HuH-7.5 (cell line): ENCODE measurements at regions not wholly inside any gene's neighbourhood (a gene's known extent, or its start where the extent isn't known, plus 50 kb on each side); places are given as distances from the start of the nearest gene placed in this dataset.
"Not testable (repeated sequence)": the region's sequence is repeated elsewhere in the genome, so short reads cannot be mapped to it uniquely, and the experiment has no call there.

Experiments
- DNase-seq: peaks from one replicate; pipeline ENCODE4 v3.0.0; 2011; ENCODE audit warnings: low spot score

- no peak for DNase-seq
Measured at GRCh38 chr12:112616469-112617152, 174.9 kb upstream of the RPH3A start.

GRCh38 chr12:112617153-112617505 lies 174.4 kb upstream of the RPH3A start:
- no peak for DNase-seq

- DNase-seq, result no peak
Measured at GRCh38 chr12:112627851-112628250, 163.7 kb upstream of the RPH3A start.

- DNase-seq, result not testable (repeated sequence)
Measured at GRCh38 chr12:112631974-112632373, 159.6 kb upstream of the RPH3A start.

- no peak for DNase-seq
Measured at GRCh38 chr12:112635036-112635435, 156.5 kb upstream of the RPH3A start.

- no peak for DNase-seq
Measured at GRCh38 chr12:112638420-112638819, 153.1 kb upstream of the RPH3A start.

GRCh38 chr12:112645586-112645985 lies 146.0 kb upstream of the RPH3A start:
- no peak for DNase-seq

GRCh38 chr12:112656141-112656540 lies 135.4 kb upstream of the RPH3A start:
- no peak for DNase-seq

GRCh38 chr12:112664569-112664968 lies 127.0 kb upstream of the RPH3A start:
- DNase-seq, result peak; percentile 16

- DNase-seq, result no peak
Measured at GRCh38 chr12:112665958-112666357, 125.6 kb upstream of the RPH3A start.

- DNase-seq, result no peak
Measured at GRCh38 chr12:112671564-112671963, 120.0 kb upstream of the RPH3A start.

- DNase-seq, result no peak
Measured at GRCh38 chr12:112674539-112674938, 117.0 kb upstream of the RPH3A start.

GRCh38 chr12:112676507-112676906 lies 115.0 kb upstream of the RPH3A start:
- DNase-seq, result no peak

GRCh38 chr12:112677050-112677765 lies 114.3 kb upstream of the RPH3A start:
- no peak for DNase-seq

- DNase-seq, result no peak
Measured at GRCh38 chr12:112680993-112681392, 110.6 kb upstream of the RPH3A start.

GRCh38 chr12:112682586-112682985 lies 109.0 kb upstream of the RPH3A start:
- no peak for DNase-seq

GRCh38 chr12:112684742-112685141 lies 106.8 kb upstream of the RPH3A start:
- no peak for DNase-seq

GRCh38 chr12:112685321-112685720 lies 106.2 kb upstream of the RPH3A start:
- no peak for DNase-seq

GRCh38 chr12:112686373-112686772 lies 105.2 kb upstream of the RPH3A start:
- DNase-seq, result no peak

GRCh38 chr12:112694065-112694464 lies 97.5 kb upstream of the RPH3A start:
- no peak for DNase-seq

- not testable (repeated sequence) for DNase-seq
Measured at GRCh38 chr12:112697441-112697840, 94.1 kb upstream of the RPH3A start.

GRCh38 chr12:112705037-112705632 lies 86.4 kb upstream of the RPH3A start:
- DNase-seq, result no peak

- no peak for DNase-seq
Measured at GRCh38 chr12:112710414-112710813, 81.1 kb upstream of the RPH3A start.
